ENCODE measurements at regions not wholly inside any gene's neighbourhood (a gene's known extent, or its start where the extent isn't known, plus 50 kb on each side); places are given as distances from the start of the nearest gene placed in this dataset.
A peak's percentile ranks its signal among the peaks of the same experiment; 100 is the strongest.

GRCh38 chr2:122883849-122884248 lies 1128.4 kb downstream of the TSN start:
- TF ChIP-seq, protein P1, sequence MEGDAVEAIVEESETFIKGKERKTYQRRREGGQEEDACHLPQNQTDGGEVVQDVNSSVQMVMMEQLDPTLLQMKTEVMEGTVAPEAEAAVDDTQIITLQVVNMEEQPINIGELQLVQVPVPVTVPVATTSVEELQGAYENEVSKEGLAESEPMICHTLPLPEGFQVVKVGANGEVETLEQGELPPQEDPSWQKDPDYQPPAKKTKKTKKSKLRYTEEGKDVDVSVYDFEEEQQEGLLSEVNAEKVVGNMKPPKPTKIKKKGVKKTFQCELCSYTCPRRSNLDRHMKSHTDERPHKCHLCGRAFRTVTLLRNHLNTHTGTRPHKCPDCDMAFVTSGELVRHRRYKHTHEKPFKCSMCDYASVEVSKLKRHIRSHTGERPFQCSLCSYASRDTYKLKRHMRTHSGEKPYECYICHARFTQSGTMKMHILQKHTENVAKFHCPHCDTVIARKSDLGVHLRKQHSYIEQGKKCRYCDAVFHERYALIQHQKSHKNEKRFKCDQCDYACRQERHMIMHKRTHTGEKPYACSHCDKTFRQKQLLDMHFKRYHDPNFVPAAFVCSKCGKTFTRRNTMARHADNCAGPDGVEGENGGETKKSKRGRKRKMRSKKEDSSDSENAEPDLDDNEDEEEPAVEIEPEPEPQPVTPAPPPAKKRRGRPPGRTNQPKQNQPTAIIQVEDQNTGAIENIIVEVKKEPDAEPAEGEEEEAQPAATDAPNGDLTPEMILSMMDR (IDR thresholded peaks at IDR 0.05; ENCODE audit: insufficient read depth, low read length, severe bottlenecking) = no peak
- FAIRE-seq = no peak

DNA sequence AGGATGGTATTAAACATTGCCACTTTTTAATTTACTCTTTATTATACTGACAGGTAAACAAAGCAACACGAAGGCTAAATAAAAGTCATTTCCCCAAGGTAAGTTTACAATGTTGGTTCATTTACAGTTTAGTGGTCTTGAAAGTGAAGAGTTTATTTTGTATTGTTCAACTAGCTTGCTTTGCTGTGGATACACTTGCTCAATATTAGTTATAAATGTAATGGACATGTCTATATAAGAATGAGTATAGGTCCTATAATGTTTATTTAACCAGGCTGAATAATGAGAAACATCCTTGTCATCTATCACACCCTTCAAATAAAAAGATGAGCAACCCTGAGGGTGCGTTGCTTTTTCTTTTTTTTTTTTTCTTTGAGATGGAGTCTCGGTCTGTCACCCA lies 1129.4 kb downstream of the TSN start:
- FAIRE-seq = no peak
- TF ChIP-seq, protein P1 (IDR thresholded peaks at IDR 0.05; ENCODE audit: insufficient read depth, low read length, severe bottlenecking) = no peak
- Histone ChIP-seq H3K36me3 (ENCODE audit: control insufficient read depth, insufficient read depth, low read length) (no peaks in the 10 kb centered on the region), H3K4me3 (ENCODE audit: low read depth, low read length) (no peak overlapping the region), H3K27me3 (ENCODE audit: control insufficient read depth, insufficient read depth, low read length) (no peaks in the 10 kb centered on the region)
- DNase-seq (ENCODE audit: low read depth) = no peak

More at GRCh38 chr2:122883849-122884248, 1128.4 kb downstream of the TSN start:
- DNase-seq (ENCODE audit: low read depth) = no peak
- Histone ChIP-seq H3K36me3 (ENCODE audit: control insufficient read depth, insufficient read depth, low read length) (no peaks in the 10 kb centered on the region), H3K4me3 (ENCODE audit: low read depth, low read length) (no peak overlapping the region), H3K27me3 (ENCODE audit: control insufficient read depth, insufficient read depth, low read length) (no peaks in the 10 kb centered on the region)

- no peak for FAIRE-seq
- TF ChIP-seq, protein P1 (IDR thresholded peaks at IDR 0.05; ENCODE audit: insufficient read depth, low read length, severe bottlenecking) = no peak
Observed at GRCh38 chr2:122885436-122885835, 1130.0 kb downstream of the TSN start.

DNA sequence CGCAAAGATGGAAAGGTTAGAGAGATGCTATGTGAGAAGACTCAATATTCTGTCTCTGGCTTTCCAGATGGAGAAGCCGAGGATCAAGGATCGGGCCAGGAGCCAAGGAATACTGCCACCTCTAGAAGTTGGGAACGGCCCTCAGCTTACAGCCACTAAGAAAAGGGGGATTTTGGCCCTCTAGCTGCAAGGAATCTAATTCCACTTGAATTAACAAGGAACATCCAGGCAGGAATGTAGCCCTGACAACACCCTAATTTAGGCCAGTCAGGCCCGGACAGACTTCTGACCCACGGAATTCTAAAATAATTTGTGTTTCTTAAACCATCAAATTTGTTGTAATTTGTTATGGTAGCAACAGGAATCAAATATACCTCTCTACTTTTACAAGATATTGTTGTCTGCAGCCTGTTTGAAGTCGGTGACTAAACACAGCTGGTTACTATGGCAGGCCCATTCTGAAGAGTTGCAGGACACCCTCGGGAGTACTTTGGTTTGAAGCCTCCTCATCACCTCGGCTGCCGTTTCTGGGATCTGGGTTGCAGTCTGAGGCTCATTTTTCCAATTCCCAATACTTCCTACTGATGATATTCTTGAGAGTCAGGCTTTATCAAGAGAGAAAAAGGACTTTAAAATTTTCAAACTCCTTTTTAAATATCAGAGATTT lies 1131.2 kb downstream of the TSN start:
- H3K27me3 ChIP-seq (ENCODE audit: control insufficient read depth, insufficient read depth, low read length) = no peaks in the 10 kb centered on the region
- H3K4me3 ChIP-seq (ENCODE audit: low read depth, low read length) = no peak overlapping the region
- no peak for FAIRE-seq
- no peaks in the 10 kb centered on the region for H3K36me3 ChIP-seq (ENCODE audit: control insufficient read depth, insufficient read depth, low read length)
- no peak for DNase-seq (ENCODE audit: low read depth)
- TF ChIP-seq, protein P1 (IDR thresholded peaks at IDR 0.05; ENCODE audit: insufficient read depth, low read length, severe bottlenecking) = no peak

More at GRCh38 chr2:122885436-122885835, 1130.0 kb downstream of the TSN start:
- Histone ChIP-seq H3K36me3 (ENCODE audit: control insufficient read depth, insufficient read depth, low read length) (no peaks in the 10 kb centered on the region), H3K4me3 (ENCODE audit: low read depth, low read length) (no peak overlapping the region), H3K27me3 (ENCODE audit: control insufficient read depth, insufficient read depth, low read length) (no peaks in the 10 kb centered on the region)
- DNase-seq (ENCODE audit: low read depth) = peak; percentile 50

GRCh38 chr2:122899614-122900013 lies 1125.5 kb upstream of the CNTNAP5 start:
- no peak for DNase-seq (ENCODE audit: low read depth)
- TF ChIP-seq, protein P1 (IDR thresholded peaks at IDR 0.05; ENCODE audit: insufficient read depth, low read length, severe bottlenecking) = no peak
- no peak for FAIRE-seq

DNA sequence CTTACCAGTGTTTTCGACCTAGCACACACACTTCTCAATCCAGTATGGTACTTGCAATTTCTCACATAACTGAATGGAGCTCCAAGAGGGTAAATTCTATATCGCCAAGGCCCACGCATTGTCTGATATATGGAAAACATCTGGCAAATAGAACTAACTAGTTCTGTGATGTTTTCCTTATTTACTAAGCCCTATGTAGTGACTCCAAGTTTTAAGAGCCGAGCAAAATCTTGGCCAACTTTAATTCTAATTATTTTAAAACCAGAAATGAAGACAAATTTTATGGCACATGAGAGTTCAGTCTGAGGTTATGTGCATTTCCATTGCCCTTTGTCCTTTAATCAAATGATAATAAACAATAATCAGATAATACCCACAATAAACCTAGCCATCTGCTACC lies 1119.7 kb upstream of the CNTNAP5 start:
- DNase-seq (ENCODE audit: low read depth) = no peak
- no peak for FAIRE-seq
- TF ChIP-seq, protein P1 (IDR thresholded peaks at IDR 0.05; ENCODE audit: insufficient read depth, low read length, severe bottlenecking) = no peak
- no peaks in the 10 kb centered on the region for H3K27me3 ChIP-seq (ENCODE audit: control insufficient read depth, insufficient read depth, low read length)
- no peaks in the 10 kb centered on the region for H3K36me3 ChIP-seq (ENCODE audit: control insufficient read depth, insufficient read depth, low read length)
- no peak overlapping the region for H3K4me3 ChIP-seq (ENCODE audit: low read depth, low read length)

More at GRCh38 chr2:122899614-122900013, 1125.5 kb upstream of the CNTNAP5 start:
- no peaks in the 10 kb centered on the region for H3K27me3 ChIP-seq (ENCODE audit: control insufficient read depth, insufficient read depth, low read length)
- no peak overlapping the region for H3K4me3 ChIP-seq (ENCODE audit: low read depth, low read length)
- H3K36me3 ChIP-seq (ENCODE audit: control insufficient read depth, insufficient read depth, low read length) = no peaks in the 10 kb centered on the region

Data from bronchial epithelial cell (primary cell).